ENCODE measurements at regions not wholly inside any gene's neighbourhood (a gene's known extent, or its start where the extent isn't known, plus 50 kb on each side); places are given as distances from the start of the nearest gene placed in this dataset.

DNA sequence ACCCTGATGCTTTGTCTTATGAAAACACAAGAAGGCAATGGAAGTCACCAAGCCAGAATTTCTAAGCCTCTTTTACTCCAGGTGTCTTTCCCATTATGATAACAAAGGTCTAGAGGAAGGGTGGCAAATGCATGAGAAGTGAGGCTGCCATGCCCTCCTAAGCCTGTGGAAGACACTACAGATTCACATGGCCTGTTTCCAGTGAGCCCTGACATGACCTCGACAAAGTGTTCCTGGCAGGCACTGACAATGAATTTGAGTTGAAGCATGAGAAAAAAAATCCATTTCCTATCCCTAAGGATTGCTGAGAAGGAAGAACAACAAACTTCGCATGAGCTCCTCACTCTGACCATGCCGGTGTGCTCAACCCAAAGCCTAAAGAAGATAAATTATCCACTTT, 268.0 kb downstream of the HTR7 start:
- in situ Hi-C loops (cut with HindIII; ENCODE audit: low pct_unique_long_range_greater_than_20kb, low sequenced_read_pairs) = no loop called here
- DNase-seq (ENCODE audit: low read depth, low spot score) = no peak

DNA sequence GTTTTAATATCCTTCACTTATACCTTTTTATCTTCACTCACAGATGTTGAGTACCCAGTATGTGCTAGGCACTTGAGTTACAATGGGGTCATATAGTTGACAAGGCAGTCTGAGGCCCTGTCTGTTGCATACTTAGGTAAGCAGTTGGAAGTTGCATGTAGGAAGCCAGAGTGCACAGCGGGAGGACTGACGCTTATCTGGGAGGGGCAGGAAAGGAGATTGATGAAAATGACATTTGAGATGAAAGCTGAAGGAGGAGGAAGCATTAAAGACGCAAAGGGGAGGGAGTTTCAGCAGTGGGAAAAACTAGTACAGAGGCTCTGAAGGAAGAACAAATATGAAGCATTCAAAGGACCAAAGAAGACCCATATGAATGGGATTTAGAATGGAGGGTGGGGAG, 266.2 kb downstream of the HTR7 start:
- in situ Hi-C loops (cut with HindIII; ENCODE audit: low pct_unique_long_range_greater_than_20kb, low sequenced_read_pairs) = no loop called here
- DNase-seq (ENCODE audit: low read depth, low spot score) = no peak

DNA sequence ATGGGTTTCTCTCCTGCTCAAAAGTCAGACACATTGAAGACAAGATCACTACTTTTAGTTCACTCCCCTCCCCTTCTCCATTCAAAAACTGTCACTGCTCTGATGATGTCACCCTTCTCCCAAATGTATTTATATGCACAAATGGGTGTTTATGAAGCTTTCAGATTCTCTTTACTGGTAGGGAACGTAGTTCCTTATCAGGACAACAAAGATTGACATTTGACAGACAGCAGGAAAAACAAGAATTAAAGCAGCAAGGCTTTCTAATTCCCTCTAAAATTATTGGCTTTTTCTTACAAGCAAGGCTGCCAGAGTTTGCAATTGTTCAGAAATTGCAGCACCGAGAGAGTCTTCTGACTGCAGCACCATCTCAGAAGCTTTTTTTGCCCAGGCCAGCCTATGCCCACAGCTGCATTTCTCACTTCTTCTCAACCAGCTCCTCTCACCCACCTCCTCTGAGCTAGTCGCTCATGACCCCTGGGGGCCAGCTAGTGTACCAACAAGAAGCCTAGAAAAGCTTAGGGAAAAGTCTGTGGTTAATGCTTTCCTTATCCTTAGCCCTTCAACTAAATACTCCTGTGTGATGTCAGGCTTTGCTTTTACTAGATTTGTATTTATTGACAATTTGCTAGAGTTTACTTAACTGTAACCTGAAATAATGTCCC, 265.1 kb downstream of the HTR7 start:
- peak; percentile 51 for DNase-seq (ENCODE audit: low read depth, low spot score)
- in situ Hi-C loops (cut with HindIII; ENCODE audit: low pct_unique_long_range_greater_than_20kb, low sequenced_read_pairs) = no loop called here

DNA sequence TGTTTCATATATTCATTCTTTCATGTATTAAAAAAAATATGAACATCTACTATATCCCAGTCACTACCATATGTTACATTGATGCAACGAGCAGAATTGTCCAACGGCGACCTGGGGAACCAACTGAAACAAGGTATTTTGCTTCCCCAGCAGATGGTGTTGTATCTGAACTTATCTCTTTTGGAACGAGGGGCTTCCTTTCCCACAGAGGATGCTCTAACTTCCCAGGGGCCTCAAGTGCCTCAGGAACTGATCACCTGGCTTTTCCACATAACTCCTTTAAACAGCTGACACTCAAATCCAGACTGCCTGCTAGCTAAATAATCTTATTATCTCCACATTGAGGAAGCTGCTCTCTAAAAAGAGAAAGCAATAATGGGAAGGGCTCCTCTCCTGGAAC, 259.3 kb downstream of the HTR7 start:
- in situ Hi-C loops (cut with HindIII; ENCODE audit: low pct_unique_long_range_greater_than_20kb, low sequenced_read_pairs) = no loop called here
- DNase-seq (ENCODE audit: low read depth, low spot score) = no peak

DNA sequence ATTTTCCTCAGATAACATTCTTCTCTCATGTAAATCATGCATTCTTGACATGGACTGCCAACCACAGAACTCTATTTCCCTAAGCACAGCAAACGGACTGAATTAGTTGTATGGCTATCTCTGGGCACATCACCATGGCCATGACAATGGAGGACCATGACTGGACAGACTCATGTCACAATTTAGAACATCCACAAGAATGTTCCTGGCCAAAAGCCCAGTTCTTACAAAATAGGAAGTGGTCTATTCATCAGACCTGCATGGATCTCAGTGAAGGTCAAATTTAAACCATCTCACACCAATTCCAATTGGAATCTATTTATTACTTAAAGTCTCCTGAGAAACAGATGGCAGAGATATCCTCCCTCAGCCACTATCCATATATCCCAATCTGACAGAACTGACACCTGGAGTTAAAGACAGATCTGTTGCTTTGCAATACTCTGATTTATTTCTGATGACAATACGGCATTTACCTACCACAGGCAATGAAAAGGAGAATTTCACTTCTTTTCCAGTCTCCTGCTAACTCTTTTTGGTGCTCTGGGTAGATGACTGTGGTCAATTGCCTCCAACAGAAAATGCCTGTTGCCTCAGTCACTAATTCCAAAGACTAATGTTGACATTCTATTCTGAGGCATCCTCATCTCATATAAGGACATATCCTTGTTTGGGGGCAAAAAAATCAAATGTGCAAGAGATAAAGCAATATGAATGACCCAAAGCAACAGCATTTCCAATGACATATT, 254.8 kb downstream of the HTR7 start:
- in situ Hi-C loops (cut with HindIII; ENCODE audit: low pct_unique_long_range_greater_than_20kb, low sequenced_read_pairs) = no loop called here
- no peak for DNase-seq (ENCODE audit: low read depth, low spot score)

DNA sequence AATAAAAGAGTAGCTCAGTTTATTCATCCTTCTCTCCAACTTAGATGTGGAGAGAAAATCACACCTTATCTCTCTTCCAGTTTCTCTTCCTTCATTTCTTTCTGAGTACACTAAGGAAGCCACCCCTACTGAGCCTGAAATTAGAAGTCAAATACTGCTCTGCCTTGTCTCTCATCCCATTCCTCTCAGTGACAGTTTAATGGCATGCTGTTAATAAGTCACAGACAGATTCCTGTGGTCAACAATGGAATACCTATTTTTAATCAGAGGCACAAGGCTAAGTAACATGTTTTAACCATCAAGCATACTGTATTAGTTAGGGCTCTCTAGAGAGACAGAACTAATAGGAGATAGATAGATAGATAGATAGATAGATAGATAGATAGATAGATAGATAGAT, 253.2 kb downstream of the HTR7 start:
- no peak for DNase-seq (ENCODE audit: low read depth, low spot score)
- in situ Hi-C loops (cut with HindIII; ENCODE audit: low pct_unique_long_range_greater_than_20kb, low sequenced_read_pairs) = no loop called here

DNA sequence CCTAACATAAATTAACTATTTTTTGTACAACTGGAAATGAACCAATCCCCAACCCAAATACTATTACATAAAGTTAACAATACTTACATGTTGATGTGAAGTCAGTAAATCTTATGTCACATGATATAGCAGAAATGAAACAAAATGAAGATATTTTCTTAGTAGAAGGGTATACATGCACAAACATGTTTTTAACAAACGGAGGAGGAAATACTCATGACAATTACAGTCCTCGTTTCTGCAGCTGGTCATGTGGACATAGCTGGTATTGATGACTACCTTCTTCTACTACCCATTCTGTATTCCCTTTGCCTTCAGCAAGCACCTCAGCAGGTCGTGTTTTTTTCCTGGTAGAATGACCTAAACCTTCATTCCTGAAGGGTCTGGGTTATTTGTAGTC, 252.3 kb downstream of the HTR7 start:
- DNase-seq (ENCODE audit: low read depth, low spot score) = no peak
- in situ Hi-C loops (cut with HindIII; ENCODE audit: low pct_unique_long_range_greater_than_20kb, low sequenced_read_pairs) = no loop called here

DNA sequence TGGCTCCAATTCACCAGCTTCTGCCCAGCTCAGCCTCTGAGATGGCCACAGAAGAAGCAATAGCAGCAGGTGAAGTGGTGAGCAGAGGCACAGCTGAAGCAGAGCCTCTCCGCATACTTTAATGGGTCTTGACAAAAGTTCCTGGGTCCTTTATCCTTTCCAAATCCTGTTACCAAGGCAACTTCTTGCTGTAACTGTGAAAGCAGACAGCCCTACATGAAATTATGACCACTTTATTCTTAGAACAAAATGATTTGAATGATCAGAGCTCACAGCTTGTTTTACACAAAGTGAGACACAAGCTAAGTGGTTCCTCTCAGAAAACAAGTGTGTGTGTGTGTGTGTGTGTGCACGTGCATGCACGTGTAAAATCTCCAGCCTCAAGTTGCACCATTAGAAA, 245.6 kb downstream of the HTR7 start:
- no peak for DNase-seq (ENCODE audit: low read depth, low spot score)
- in situ Hi-C loops (cut with HindIII; ENCODE audit: low pct_unique_long_range_greater_than_20kb, low sequenced_read_pairs) = no loop called here

DNA sequence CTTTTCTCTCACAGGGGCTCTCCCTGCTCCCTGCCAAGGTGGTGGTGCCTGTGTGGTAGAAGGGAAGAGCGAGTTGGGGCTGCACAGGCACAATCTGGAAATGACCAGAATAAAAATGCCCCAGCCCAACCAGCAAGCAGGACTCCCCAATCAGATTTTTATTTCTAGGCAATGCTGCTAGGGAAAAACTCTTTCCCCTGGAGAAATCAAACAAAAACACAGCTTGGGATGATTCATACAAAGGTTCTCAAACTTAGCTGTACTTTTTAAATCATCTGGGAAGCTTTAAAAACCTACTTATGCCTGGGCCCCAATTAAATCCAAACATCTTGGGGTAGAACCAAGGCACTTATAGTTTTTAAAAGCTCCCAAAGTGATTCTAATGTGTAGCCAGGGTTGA, 243.2 kb downstream of the HTR7 start:
- in situ Hi-C loops (cut with HindIII; ENCODE audit: low pct_unique_long_range_greater_than_20kb, low sequenced_read_pairs) = no loop called here
- DNase-seq (ENCODE audit: low read depth, low spot score) = no peak

DNA sequence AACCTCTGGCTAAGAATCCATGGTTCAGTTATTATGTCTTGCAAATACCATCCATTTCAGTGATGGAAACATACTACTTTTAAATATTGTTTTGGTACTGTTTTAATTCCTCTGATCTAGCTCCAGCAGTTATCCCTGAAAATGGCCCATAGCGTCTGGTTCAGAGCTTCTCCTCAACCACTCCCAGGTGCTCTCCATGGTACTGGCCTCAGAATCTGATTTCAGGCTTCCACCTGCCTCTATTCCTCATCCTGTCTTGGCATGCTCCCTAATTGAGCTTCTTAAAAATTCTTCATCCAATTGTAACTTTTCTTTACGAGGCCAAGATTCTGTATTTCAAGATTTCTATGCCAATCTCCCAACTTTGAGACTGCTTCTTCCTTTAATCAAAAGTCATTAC, 236.3 kb downstream of the HTR7 start:
- in situ Hi-C loops (cut with HindIII; ENCODE audit: low pct_unique_long_range_greater_than_20kb, low sequenced_read_pairs) = no loop called here

DNA sequence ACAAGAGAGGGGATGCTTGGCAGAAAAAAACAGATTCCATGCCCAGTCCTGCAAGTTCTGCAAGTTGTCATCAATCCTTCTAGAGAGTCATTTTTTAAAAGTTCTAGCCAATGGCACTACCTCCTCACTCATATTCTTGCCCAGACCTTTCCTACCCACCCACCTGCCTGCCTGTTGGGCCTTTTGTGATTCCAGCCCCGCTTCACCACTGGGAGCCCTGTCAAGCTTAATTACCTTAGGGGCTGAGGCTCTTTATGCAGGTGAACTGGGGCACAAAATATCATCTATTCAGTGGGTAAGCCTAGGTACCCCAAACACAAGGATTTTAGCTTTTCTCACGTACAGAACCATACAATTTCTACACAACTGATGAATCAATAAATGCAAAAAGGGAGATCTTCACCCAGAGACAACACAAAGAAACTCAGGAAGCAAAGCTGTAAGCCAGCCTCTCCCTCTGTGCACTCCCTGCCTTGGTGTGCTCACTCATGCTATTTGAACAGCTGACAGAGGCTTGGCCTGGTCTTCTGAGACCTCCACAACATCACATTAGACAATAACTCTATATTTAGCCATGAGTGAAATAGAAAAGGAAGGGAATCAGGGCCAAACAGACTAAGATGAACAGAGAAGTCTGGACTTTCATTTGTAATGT, 222.6 kb downstream of the HTR7 start:
- in situ Hi-C loops (cut with HindIII; ENCODE audit: low pct_unique_long_range_greater_than_20kb, low sequenced_read_pairs) = no loop called here
- no peak for DNase-seq (ENCODE audit: low read depth, low spot score)

More for the DNA sequence above, 236.3 kb downstream of the HTR7 start:
- no peak for DNase-seq (ENCODE audit: low read depth, low spot score)

DNA sequence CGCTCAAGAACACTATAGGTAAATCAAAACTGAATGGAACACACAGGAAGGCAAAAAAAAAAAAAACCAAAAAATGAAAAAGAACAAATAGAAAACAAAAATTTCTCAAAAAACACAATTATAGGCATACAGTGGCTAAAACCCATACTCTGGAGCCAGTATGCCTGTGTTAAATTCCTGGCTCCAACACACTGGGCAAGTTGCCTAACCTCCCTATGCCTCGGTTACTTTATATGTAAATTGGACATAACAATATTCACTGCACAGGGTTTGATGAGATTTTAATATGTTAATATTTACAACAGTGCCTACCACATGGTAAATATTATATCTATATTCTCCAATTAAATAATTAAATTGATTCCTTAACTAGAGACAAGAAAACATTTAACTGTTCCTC, 217.1 kb downstream of the HTR7 start:
- in situ Hi-C loops (cut with HindIII; ENCODE audit: low pct_unique_long_range_greater_than_20kb, low sequenced_read_pairs) = no loop called here
- no peak for DNase-seq (ENCODE audit: low read depth, low spot score)

DNA sequence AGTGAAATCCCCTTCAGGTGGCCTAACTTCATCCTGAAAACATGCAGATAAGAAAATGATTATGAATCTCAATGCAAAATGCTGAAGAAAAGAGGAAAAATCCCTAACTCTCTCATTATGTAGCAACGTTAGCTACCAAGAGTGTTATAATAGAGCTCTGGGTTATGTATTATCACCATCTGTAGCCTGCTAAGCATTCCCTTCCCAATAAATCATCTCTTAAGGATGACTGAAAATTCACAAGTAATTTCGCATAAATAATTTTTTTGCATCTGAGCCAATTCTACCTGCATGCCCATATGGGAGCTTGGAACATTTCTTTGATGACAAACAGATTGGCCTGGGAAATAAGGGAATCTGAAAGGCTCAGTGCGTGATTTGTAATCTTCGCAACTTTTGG, 216.1 kb downstream of the HTR7 start:
- no peak for DNase-seq (ENCODE audit: low read depth, low spot score)
- in situ Hi-C loops (cut with HindIII; ENCODE audit: low pct_unique_long_range_greater_than_20kb, low sequenced_read_pairs) = no loop called here

DNA sequence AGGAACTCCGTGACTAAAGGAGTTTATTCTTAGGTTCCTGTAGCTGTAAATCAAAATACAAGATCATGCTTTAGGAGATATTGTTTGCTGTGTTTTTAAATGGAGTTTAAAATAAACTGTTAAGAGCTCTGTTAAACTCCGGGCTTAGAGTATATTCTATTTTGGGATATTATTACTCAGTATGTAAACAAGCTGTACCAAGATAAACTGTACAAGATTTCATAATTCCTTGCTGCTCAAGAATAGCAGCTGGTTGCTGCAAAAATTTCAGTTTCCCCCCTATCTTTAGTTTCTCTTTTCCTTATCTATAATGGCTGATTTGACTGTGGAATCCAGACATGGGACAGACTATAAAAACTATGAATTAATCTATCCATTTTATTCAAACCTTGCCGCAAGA, 215.7 kb downstream of the HTR7 start:
- DNase-seq (ENCODE audit: low read depth, low spot score) = no peak
- in situ Hi-C loops (cut with HindIII; ENCODE audit: low pct_unique_long_range_greater_than_20kb, low sequenced_read_pairs) = no loop called here

DNA sequence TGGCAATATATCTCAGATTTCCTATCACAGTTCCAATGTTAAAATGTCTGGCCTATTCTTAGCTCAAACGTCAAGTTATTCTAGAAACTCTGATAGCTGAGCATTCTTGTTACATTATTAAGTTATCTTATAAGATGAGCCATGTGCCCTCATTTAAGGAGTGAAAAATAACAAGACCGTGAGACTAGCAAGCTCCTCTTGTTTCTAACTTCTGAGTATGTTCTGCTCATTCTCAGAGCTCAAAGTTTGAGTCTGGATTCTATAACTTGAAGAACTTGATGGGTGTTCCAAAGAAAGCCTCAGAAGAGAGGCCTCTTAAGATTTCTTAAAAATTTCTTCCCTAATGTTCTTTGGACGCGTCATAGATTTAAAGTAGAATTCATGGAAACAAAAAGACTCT, 215.2 kb downstream of the HTR7 start:
- in situ Hi-C loops (cut with HindIII; ENCODE audit: low pct_unique_long_range_greater_than_20kb, low sequenced_read_pairs) = no loop called here
- DNase-seq (ENCODE audit: low read depth, low spot score) = no peak

DNA sequence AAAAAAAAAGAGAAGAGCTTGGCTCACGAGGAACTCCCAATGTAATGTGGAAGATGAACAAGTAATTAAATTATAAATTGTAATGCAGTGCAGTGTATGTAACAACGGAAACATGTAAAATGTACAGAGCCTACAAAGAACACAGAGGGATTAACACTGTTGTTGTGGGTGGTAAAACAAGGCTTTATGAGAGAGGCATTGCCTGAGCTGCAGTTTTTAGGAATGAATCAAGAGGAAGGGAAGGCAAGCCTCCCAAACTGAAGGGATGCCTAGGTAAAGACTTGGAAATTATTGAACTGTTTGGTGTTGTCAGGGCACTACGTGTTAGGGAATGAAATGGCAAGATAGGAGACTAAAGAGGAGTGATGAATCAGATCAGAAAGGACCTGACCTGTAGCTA, 213.7 kb downstream of the HTR7 start:
- no peak for DNase-seq (ENCODE audit: low read depth, low spot score)
- in situ Hi-C loops (cut with HindIII; ENCODE audit: low pct_unique_long_range_greater_than_20kb, low sequenced_read_pairs) = no loop called here

DNA sequence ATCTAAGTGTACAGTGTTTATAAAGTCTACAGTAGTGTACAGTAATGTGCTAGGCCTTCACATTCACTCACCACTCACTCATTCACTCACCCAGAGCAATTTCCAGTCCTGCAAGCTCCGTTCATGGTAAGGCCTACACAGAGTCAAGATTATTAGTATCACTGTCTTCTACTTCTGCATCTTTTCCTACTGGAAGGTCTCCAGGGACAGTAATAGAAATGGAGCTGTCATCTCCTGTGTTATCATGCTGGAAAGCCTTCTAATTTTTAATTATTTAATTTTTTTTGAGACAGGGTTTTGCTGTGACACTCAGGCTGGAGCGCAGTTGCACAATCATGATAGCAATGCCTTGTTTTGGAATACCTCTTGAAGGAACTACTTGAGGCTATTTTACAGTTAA, 207.0 kb downstream of the HTR7 start:
- in situ Hi-C loops (cut with HindIII; ENCODE audit: low pct_unique_long_range_greater_than_20kb, low sequenced_read_pairs) = no loop called here

DNA sequence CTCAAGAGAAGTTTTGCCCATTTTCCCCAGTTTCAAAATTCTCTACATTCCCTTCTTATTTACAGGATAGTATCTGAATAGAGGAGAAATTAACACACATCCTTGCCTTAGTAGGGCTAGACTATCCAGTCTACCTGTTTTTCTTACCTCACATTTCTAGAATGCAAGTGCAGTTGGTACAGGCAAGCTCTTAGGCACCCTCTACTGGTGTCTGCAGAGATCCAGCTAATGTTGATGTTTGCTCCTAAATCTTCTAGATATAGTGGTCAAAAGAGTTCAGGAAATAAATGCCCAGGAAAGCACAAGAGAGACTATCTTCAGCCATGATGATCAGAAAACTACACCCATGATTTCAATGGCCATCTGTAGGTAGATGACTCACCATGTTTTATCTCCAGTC, 205.3 kb downstream of the HTR7 start:
- in situ Hi-C loops (cut with HindIII; ENCODE audit: low pct_unique_long_range_greater_than_20kb, low sequenced_read_pairs) = no loop called here
- peak; percentile 44 for DNase-seq (ENCODE audit: low read depth, low spot score)

More for the DNA sequence above, 207.0 kb downstream of the HTR7 start:
- no peak for DNase-seq (ENCODE audit: low read depth, low spot score)

DNA sequence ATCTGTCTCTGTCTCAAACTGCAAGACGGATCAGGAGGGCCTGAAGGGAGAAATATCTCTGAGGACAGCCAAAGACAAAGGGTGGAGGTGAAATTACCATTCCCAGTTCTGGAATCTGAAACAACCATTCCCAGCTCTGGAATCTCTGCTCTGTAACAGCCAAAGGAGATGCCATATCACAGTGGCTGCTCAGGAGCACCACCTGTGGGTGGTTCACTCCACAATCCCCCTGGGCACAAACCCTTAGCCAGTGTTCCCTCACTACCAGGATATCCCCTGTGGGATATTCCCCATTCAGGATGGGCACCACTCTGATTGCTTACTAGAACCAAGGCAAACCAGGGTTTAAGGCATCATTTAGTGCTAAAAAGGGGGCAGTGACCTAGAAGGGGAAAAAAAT, 199.0 kb downstream of the HTR7 start:
- DNase-seq (ENCODE audit: low read depth, low spot score) = peak; percentile 7
- in situ Hi-C loops (cut with HindIII; ENCODE audit: low pct_unique_long_range_greater_than_20kb, low sequenced_read_pairs) = no loop called here
